Lower leg skin (tissue), 4 donors: ENCODE measurements at regions not wholly inside any gene's neighbourhood (a gene's known extent, or its start where the extent isn't known, plus 50 kb on each side); places are given as distances from the start of the nearest gene placed in this dataset.

ENCODE experiments used
- DNase-seq, 2 donors: peaks; one replicate each; pipeline ENCODE4 v3.0.0-alpha.2; 2019; ENCODE audit warnings: low spot score in 2 of 2
- H3K4me3 ChIP-seq: fragments of 200-600 bp; sonication (generic); 2 replicates; pipeline ENCODE4 v1.5.1; 2017; ENCODE audit warnings: mild to moderate bottlenecking, low read depth; ENCODE audit not compliant: poor library complexity, severe bottlenecking
- POLR2A ChIP-seq, 2 donors: fragments of 450-650 bp; IDR thresholded peaks; one replicate each; pipeline ENCODE4 v1.6.1; 2016 to 2017; ENCODE audit warnings: antibody characterized with exemption in 2 of 2, mild to moderate bottlenecking in 1 of 2, moderate library complexity in 1 of 2
- WGBS, 2 donors: methylation state at CpG; one replicate each; pipeline ENCODE4 v1.1.5; 2018; 5-methylcytosine and 5-hydroxymethylcytosine counted together
- intact Hi-C: fragments of 100-400 bp; cut with DNase I; formaldehyde crosslinking; loops from one replicate; pipeline ENCODE4 v1.15.0; 2023; ENCODE audit warnings: low total_unique reads
- TF ChIP-seq, protein P1 (sequence below), 3 donors: fragments of 450-650 bp; IDR thresholded peaks; one replicate each; pipeline ENCODE4 v1.5.1; 2016; ENCODE audit warnings: antibody characterized with exemption in 3 of 3, mild to moderate bottlenecking in 3 of 3, moderate library complexity in 2 of 3

GRCh38 chr4:187070158-187070557 lies 346.5 kb upstream of the FAT1 start:
- 77 to 78% methylated on average over 3 of the region's 3 CpGs for WGBS, 2 donors
- no peak overlapping the region for H3K4me3 ChIP-seq
- intact Hi-C loops = no loop called here
- DNase-seq = no peak
- TF ChIP-seq, protein P1, sequence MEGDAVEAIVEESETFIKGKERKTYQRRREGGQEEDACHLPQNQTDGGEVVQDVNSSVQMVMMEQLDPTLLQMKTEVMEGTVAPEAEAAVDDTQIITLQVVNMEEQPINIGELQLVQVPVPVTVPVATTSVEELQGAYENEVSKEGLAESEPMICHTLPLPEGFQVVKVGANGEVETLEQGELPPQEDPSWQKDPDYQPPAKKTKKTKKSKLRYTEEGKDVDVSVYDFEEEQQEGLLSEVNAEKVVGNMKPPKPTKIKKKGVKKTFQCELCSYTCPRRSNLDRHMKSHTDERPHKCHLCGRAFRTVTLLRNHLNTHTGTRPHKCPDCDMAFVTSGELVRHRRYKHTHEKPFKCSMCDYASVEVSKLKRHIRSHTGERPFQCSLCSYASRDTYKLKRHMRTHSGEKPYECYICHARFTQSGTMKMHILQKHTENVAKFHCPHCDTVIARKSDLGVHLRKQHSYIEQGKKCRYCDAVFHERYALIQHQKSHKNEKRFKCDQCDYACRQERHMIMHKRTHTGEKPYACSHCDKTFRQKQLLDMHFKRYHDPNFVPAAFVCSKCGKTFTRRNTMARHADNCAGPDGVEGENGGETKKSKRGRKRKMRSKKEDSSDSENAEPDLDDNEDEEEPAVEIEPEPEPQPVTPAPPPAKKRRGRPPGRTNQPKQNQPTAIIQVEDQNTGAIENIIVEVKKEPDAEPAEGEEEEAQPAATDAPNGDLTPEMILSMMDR (IDR thresholded peaks at IDR 0.05) = no peak

DNA sequence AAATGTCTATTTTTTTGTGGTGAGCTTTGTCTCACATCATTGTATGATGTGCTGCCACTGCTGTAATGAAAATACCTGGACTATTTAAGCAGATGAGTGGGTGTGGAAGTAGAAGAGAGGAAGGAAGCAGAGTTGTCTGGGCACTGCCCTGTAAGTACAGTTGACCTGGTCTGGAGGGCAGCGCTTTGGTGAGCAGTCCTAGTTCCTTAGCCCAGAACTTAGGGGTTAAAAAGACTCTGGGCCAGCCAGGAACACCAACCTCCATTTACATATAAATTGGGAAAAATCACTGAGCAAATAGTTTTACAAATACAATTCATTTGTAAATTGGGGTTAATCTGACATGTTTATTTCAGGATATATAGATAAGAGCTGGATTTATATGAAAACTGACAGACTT lies 347.1 kb upstream of the FAT1 start:
- intact Hi-C loops = no loop called here
- DNase-seq = no peak
- TF ChIP-seq POLR2A (IDR thresholded peaks at IDR 0.05) = no peak
- TF ChIP-seq, protein P1 (IDR thresholded peaks at IDR 0.05) = no peak
- no peak overlapping the region for H3K4me3 ChIP-seq
- 81 to 85% methylated on average over 1 of the region's 1 CpG for WGBS, 2 donors

DNA sequence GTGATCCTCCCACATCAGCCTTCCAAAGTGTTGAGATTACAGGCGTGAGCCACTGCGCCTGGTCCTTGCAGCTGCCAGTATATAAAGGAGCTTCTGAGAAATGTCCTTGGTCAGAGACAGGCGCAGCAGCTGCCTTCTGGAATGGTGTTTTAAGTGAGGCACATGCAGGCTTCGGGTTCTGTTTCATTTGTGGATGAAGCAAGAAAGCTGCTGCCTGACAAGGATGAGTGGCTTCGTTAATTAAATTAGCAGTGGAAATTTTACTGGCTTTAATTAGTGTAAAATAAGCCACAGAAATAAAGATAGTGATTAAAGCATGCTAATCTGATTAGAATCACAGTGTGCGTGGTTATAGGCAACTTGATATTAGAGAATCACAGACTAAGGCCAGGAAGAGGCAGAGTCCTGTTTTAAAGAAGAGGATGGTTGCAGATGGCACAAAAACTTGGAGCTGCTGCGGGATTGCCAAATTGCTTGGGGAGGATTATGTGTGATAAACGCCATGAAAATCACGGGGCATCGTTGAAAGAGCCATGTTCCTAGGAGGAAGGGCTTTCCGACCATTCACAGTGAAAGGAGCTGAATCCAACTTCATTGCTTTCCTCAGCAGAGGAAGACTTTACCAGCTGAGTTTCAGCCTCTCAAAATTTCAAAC lies 348.4 kb upstream of the FAT1 start:
- H3K4me3 ChIP-seq = no peak overlapping the region
- WGBS, 2 donors = 64 to 65% methylated on average over 11 of the region's 11 CpGs
- intact Hi-C loops = no loop called here
- no peak for DNase-seq
- TF ChIP-seq, protein P1 (IDR thresholded peaks at IDR 0.05) = no peak
- TF ChIP-seq POLR2A (IDR thresholded peaks at IDR 0.05) = no peak

DNA sequence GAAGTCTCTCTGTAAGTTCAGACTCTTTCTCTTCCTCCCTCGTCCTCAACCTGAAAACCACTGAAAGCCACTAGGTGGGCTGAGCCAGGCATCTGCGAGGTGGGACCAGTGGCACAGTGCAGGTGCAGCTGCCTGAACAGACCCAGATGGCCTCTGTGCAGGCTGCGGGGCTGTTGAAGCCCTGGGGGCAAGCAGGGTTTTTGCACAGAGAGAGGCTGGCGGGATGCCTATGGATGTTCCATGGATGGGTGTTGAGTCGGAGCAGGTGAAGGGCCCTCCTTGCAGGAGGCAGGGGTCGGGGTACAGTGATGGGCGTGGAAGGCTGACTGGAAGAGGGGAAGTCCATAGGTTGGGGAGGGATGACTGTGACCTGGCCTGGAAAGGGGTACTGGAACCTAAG lies 350.2 kb upstream of the FAT1 start:
- TF ChIP-seq, protein P1 (IDR thresholded peaks at IDR 0.05) = no peak
- no peak for TF ChIP-seq POLR2A (IDR thresholded peaks at IDR 0.05)
- WGBS, 2 donors = 86 to 89% methylated on average over 7 of the region's 7 CpGs

GRCh38 chr4:187075514-187075913 lies 351.9 kb upstream of the FAT1 start:
- 53 to 65% methylated on average over 4 of the region's 4 CpGs for WGBS, 2 donors
- H3K4me3 ChIP-seq = no peak overlapping the region
- intact Hi-C loops = no loop called here
- DNase-seq = no peak
- no peak for TF ChIP-seq POLR2A (IDR thresholded peaks at IDR 0.05)
- TF ChIP-seq, protein P1 (IDR thresholded peaks at IDR 0.05) = no peak

More for the DNA sequence above, 350.2 kb upstream of the FAT1 start:
- intact Hi-C loops = no loop called here
- no peak for DNase-seq
- H3K4me3 ChIP-seq = no peak overlapping the region
